Lower lobe of right lung (tissue), 2 donors: ENCODE measurements at regions not wholly inside any gene's neighbourhood (a gene's known extent, or its start where the extent isn't known, plus 50 kb on each side); places are given as distances from the start of the nearest gene placed in this dataset.

ENCODE experiments used
- ATAC-seq, 2 donors: fragments of 200-7000 bp; cut with Tn5 transposase; one replicate each; pipeline ENCODE4 v1.9.1; 2020 to 2022; ENCODE audit warnings: mild to moderate bottlenecking in 2 of 2, moderate library complexity in 2 of 2
- DNase-seq: peaks from one replicate; pipeline ENCODE4 v3.0.0-alpha.2; 2020
- H3K27ac ChIP-seq: fragments of 200-600 bp; one replicate; pipeline ENCODE4 v1.8.0; 2022
- H3K27me3 ChIP-seq: fragments of 200-600 bp; one replicate; pipeline ENCODE4 v1.8.0; 2022; ENCODE audit warnings: low read depth
- H3K36me3 ChIP-seq: fragments of 200-600 bp; one replicate; pipeline ENCODE4 v1.8.0; 2022; ENCODE audit warnings: mild to moderate bottlenecking
- H3K4me1 ChIP-seq: fragments of 200-600 bp; one replicate; pipeline ENCODE4 v1.8.0; 2022
- H3K4me3 ChIP-seq: fragments of 200-600 bp; one replicate; pipeline ENCODE4 v1.8.0; 2022; ENCODE audit warnings: mild to moderate bottlenecking
- H3K9me3 ChIP-seq: fragments of 200-600 bp; one replicate; pipeline ENCODE4 v1.8.0; 2022
- CTCF ChIP-seq: fragments of 200-600 bp; IDR thresholded peaks from one replicate; pipeline ENCODE4 v1.8.0; 2022; ENCODE audit warnings: antibody characterized with exemption, mild to moderate bottlenecking
- intact Hi-C: fragments of 100-400 bp; cut with DNase I; formaldehyde crosslinking; loops from one replicate; pipeline ENCODE4 v1.11.0; 2022
- donor health status: DM: no; HTN: yes; CAD: no; lungs with severe emphysema.

GRCh38 chr10:123475466-123475865 lies 190.7 kb upstream of the GPR26 start:
- H3K27me3 ChIP-seq = no peaks in the 10 kb centered on the region

GRCh38 chr10:123478116-123478515 lies 188.0 kb upstream of the GPR26 start:
- Histone ChIP-seq H3K27ac (no peak overlapping the region), H3K36me3 (no peaks in the 10 kb centered on the region), H3K27me3 (no peaks in the 10 kb centered on the region), H3K4me3 (no peak overlapping the region), H3K4me1 (no peaks in the 10 kb centered on the region), H3K9me3 (no peaks in the 10 kb centered on the region)
- ATAC-seq (no peak), DNase-seq (no peak)
- no peak for TF ChIP-seq CTCF
- intact Hi-C loops = no loop called here

More at GRCh38 chr10:123475466-123475865, 190.7 kb upstream of the GPR26 start:
- H3K4me1 ChIP-seq = no peaks in the 10 kb centered on the region
- intact Hi-C loops = no loop called here
- no peak for TF ChIP-seq CTCF
- no peak for DNase-seq
- no peak overlapping the region for H3K27ac ChIP-seq
- H3K4me3 ChIP-seq = no peak overlapping the region
- H3K36me3 ChIP-seq = no peaks in the 10 kb centered on the region
- no peak for ATAC-seq
- H3K9me3 ChIP-seq = no peaks in the 10 kb centered on the region

- intact Hi-C loops = no loop called here
These were observed 186.5 kb upstream of the GPR26 start for GRCh38 chr10:123479640-123480039.

GRCh38 chr10:123480344-123480743 lies 185.8 kb upstream of the GPR26 start:
- no peaks in the 10 kb centered on the region for H3K27me3 ChIP-seq
- DNase-seq (no peak), ATAC-seq (no peak)
- no peaks in the 10 kb centered on the region for H3K36me3 ChIP-seq
- H3K9me3 ChIP-seq = no peaks in the 10 kb centered on the region
- no peak for TF ChIP-seq CTCF
- intact Hi-C loops = no loop called here
- H3K4me3 ChIP-seq = no peak overlapping the region
- H3K4me1 ChIP-seq = no peaks in the 10 kb centered on the region
- H3K27ac ChIP-seq = no peak overlapping the region

More at GRCh38 chr10:123479640-123480039, 186.5 kb upstream of the GPR26 start:
- H3K4me3 ChIP-seq = no peak overlapping the region
- DNase-seq = no peak
- no peak for TF ChIP-seq CTCF
- no peaks in the 10 kb centered on the region for H3K27me3 ChIP-seq
- no peaks in the 10 kb centered on the region for H3K9me3 ChIP-seq
- no peaks in the 10 kb centered on the region for H3K4me1 ChIP-seq
- no peaks in the 10 kb centered on the region for H3K36me3 ChIP-seq
- no peak for ATAC-seq
- H3K27ac ChIP-seq = no peak overlapping the region

- H3K4me1 ChIP-seq = no peaks in the 10 kb centered on the region
- no peaks in the 10 kb centered on the region for H3K9me3 ChIP-seq
- H3K4me3 ChIP-seq = no peak overlapping the region
- no peak for DNase-seq
- H3K27ac ChIP-seq = no peak overlapping the region
- H3K36me3 ChIP-seq = no peaks in the 10 kb centered on the region
- peak in 1 of 2 donors; percentile 50 for ATAC-seq
- TF ChIP-seq CTCF = no peak
- no peaks in the 10 kb centered on the region for H3K27me3 ChIP-seq
- intact Hi-C loops = no loop called here
These were observed 185.3 kb upstream of the GPR26 start for GRCh38 chr10:123480845-123481244.

GRCh38 chr10:123484722-123485121 lies 181.4 kb upstream of the GPR26 start:
- Histone ChIP-seq H3K36me3 (no peaks in the 10 kb centered on the region), H3K9me3 (no peaks in the 10 kb centered on the region), H3K4me3 (no peak overlapping the region), H3K4me1 (no peaks in the 10 kb centered on the region), H3K27ac (no peak overlapping the region), H3K27me3 (no peaks in the 10 kb centered on the region)
- no peak for ATAC-seq
- no peak for DNase-seq
- TF ChIP-seq CTCF = no peak
- intact Hi-C loops = no loop called here
